Tibial nerve (tissue), 4 donors: ENCODE measurements at regions not wholly inside any gene's neighbourhood (a gene's known extent, or its start where the extent isn't known, plus 50 kb on each side); places are given as distances from the start of the nearest gene placed in this dataset.

Experiments
- CTCF ChIP-seq, 5 experiments: fragments of 200-600 bp in 3 of 5; fragments of 450-650 bp in 2 of 5; sonication (generic) in 3 of 5; IDR thresholded peaks; one replicate each; pipeline ENCODE4 v1.5.1; 2016 to 2019; ENCODE audit warnings: antibody characterized with exemption in 5 of 5, mild to moderate bottlenecking in 3 of 5, moderate library complexity in 2 of 5
- EP300 ChIP-seq, 2 donors: sonication (generic); formaldehyde crosslinking; IDR thresholded peaks; one replicate each; pipeline ENCODE4 v1.6.1; 2017; ENCODE audit warnings: antibody characterized with exemption in 2 of 2, mild to moderate bottlenecking in 1 of 2
- POLR2A ChIP-seq, 2 donors: fragments of 450-650 bp; IDR thresholded peaks; one replicate each; pipeline ENCODE4 v1.6.1; 2017; ENCODE audit warnings: antibody characterized with exemption in 2 of 2, mild to moderate bottlenecking in 2 of 2, moderate library complexity in 2 of 2

DNA sequence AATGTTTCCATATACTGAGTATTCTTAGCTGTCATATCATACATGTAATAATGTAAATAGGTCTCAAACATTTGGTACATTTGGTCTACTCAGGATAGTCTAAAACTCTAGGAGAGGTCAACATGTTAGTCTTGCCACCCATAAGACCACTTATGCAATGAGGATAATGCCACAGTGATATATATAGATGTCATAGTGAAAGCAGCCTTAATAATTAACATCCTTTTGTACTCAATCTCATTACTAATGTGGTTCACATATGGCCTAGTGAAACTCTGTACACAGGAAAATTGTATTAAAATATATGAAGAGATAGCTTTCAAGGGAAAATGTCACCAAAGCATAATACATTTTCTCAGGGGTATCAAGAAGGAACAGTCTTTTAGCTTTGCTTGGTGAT, 577.9 kb downstream of the TFAP2B start:
- TF ChIP-seq CTCF (IDR thresholded peaks at IDR 0.05) (no peak), POLR2A (IDR thresholded peaks at IDR 0.05) (no peak), EP300 (IDR thresholded peaks at IDR 0.05) (no peak)
